ENCODE measurements at regions not wholly inside any gene's neighbourhood (a gene's known extent, or its start where the extent isn't known, plus 50 kb on each side); places are given as distances from the start of the nearest gene placed in this dataset.

- Histone ChIP-seq H3K9ac (ENCODE audit: low read length) (no peak overlapping the region), H3K4me3 (ENCODE audit: low read length) (no peak overlapping the region), H4K20me1 (ENCODE audit: low read length) (no peaks in the 10 kb centered on the region), H3K36me3 (ENCODE audit: low read depth, low read length) (no peaks in the 10 kb centered on the region), H3K27ac (ENCODE audit: low read length) (no peak overlapping the region), H3K9me2 (replicated peaks; ENCODE audit: low read length) (no peaks in the 10 kb centered on the region), H3K79me2 (ENCODE audit: low read length) (no peaks in the 10 kb centered on the region), H3K4me1 (ENCODE audit: insufficient read depth, low read length) (no peaks in the 10 kb centered on the region), H2AFZ (ENCODE audit: low read length) (no peak overlapping the region), H3K4me2 (ENCODE audit: low read length) (no peak overlapping the region), H3K9me3 (ENCODE audit: low read length) (no peaks in the 10 kb centered on the region), H3K27me3 (ENCODE audit: low read length) (no peaks in the 10 kb centered on the region), H3F3A (ENCODE audit: low read length, unreplicated experiment) (no peaks in the 10 kb centered on the region)
- ATAC-seq (no peak), DNase-seq (no peak)
- no TSS peak for BruUV-seq (replicated peaks)
- intact Hi-C loops (cut with micrococcal nuclease): no loop called here
- ChIA-PET POLR2A (ENCODE audit: unreplicated experiment) (no interaction called here), CTCF (no interaction called here)
- TF ChIP-seq EZH2phosphoT487 (IDR thresholded peaks at IDR 0.05; ENCODE audit: borderline replicate concordance, low read length) (no peak), CTCF (conservative IDR thresholded peaks at IDR 0.05; ENCODE audit: low read depth, low read length) (no peak), EZH2 (IDR thresholded peaks at IDR 0.05; ENCODE audit: low read length, unreplicated experiment) (no peak)
Observed at GRCh38 chr3:162421721-162422120, 925.1 kb downstream of the OTOL1 start.

GRCh38 chr3:162428192-162428591 is 931.6 kb downstream of the OTOL1 start:
- intact Hi-C loops (cut with micrococcal nuclease): no loop called here
- H3K4me2 ChIP-seq (ENCODE audit: low read length): no peak overlapping the region
- ChIA-PET POLR2A (ENCODE audit: unreplicated experiment) (no interaction called here), CTCF (no interaction called here)
- DNase-seq: no peak
- no peaks in the 10 kb centered on the region for H3F3A ChIP-seq (ENCODE audit: low read length, unreplicated experiment)
- BruUV-seq (replicated peaks): no TSS peak
- H3K27ac ChIP-seq (ENCODE audit: low read length): no peak overlapping the region
- ATAC-seq: no peak
- no peaks in the 10 kb centered on the region for H3K79me2 ChIP-seq (ENCODE audit: low read length)
- no peaks in the 10 kb centered on the region for H4K20me1 ChIP-seq (ENCODE audit: low read length)
- H2AFZ ChIP-seq (ENCODE audit: low read length): no peak overlapping the region
- H3K4me3 ChIP-seq (ENCODE audit: low read length): no peak overlapping the region
- H3K27me3 ChIP-seq (ENCODE audit: low read length): no peaks in the 10 kb centered on the region
- TF ChIP-seq CTCF (conservative IDR thresholded peaks at IDR 0.05; ENCODE audit: low read depth, low read length) (no peak), EZH2phosphoT487 (IDR thresholded peaks at IDR 0.05; ENCODE audit: borderline replicate concordance, low read length) (no peak), EZH2 (IDR thresholded peaks at IDR 0.05; ENCODE audit: low read length, unreplicated experiment) (no peak)
- no peaks in the 10 kb centered on the region for H3K4me1 ChIP-seq (ENCODE audit: insufficient read depth, low read length)
- no peaks in the 10 kb centered on the region for H3K9me2 ChIP-seq (replicated peaks; ENCODE audit: low read length)
- H3K36me3 ChIP-seq (ENCODE audit: low read depth, low read length): no peaks in the 10 kb centered on the region
- H3K9me3 ChIP-seq (ENCODE audit: low read length): no peaks in the 10 kb centered on the region
- no peak overlapping the region for H3K9ac ChIP-seq (ENCODE audit: low read length)

GRCh38 chr3:162435750-162436149 is 939.1 kb downstream of the OTOL1 start:
- no peak for TF ChIP-seq EZH2 (IDR thresholded peaks at IDR 0.05; ENCODE audit: low read length, unreplicated experiment)
- TF ChIP-seq CTCF (conservative IDR thresholded peaks at IDR 0.05; ENCODE audit: low read depth, low read length): no peak
- TF ChIP-seq EZH2phosphoT487 (IDR thresholded peaks at IDR 0.05; ENCODE audit: borderline replicate concordance, low read length): no peak
- H3K9ac ChIP-seq (ENCODE audit: low read length): no peak overlapping the region
- H2AFZ ChIP-seq (ENCODE audit: low read length): no peak overlapping the region
- peaks cover 12% of the 10 kb centered on the region; the same call in 1 of the 2 replicates for H3K4me1 ChIP-seq (ENCODE audit: insufficient read depth, low read length)
- H3K9me3 ChIP-seq (ENCODE audit: low read length): no peaks in the 10 kb centered on the region
- no peak overlapping the region for H3K4me3 ChIP-seq (ENCODE audit: low read length)
- ChIA-PET CTCF (no interaction called here), POLR2A (ENCODE audit: unreplicated experiment) (no interaction called here)
- no peak for DNase-seq
- H3K9me2 ChIP-seq (replicated peaks; ENCODE audit: low read length): no peaks in the 10 kb centered on the region
- BruUV-seq (replicated peaks): no TSS peak
- no peak overlapping the region for H3K27ac ChIP-seq (ENCODE audit: low read length)
- H3K79me2 ChIP-seq (ENCODE audit: low read length): no peaks in the 10 kb centered on the region
- intact Hi-C loops (cut with micrococcal nuclease): no loop called here
- H3K36me3 ChIP-seq (ENCODE audit: low read depth, low read length): no peaks in the 10 kb centered on the region
- H4K20me1 ChIP-seq (ENCODE audit: low read length): no peaks in the 10 kb centered on the region
- no peaks in the 10 kb centered on the region for H3K27me3 ChIP-seq (ENCODE audit: low read length)
- H3K4me2 ChIP-seq (ENCODE audit: low read length): no peak overlapping the region
- no peaks in the 10 kb centered on the region for H3F3A ChIP-seq (ENCODE audit: low read length, unreplicated experiment)
- no peak for ATAC-seq
